ENCODE measurements at regions not wholly inside any gene's neighbourhood (a gene's known extent, or its start where the extent isn't known, plus 50 kb on each side); places are given as distances from the start of the nearest gene placed in this dataset.

GRCh38 chr13:34002924-34003323 is 185.0 kb downstream of the RFC3 start:
- Histone ChIP-seq H3K27ac (no peak overlapping the region), H3K27me3 (replicated peaks in 1 of 7) (no peaks in the 10 kb centered on the region), H3K36me3 (no peaks in the 10 kb centered on the region), H3K4me1 (no peaks in the 10 kb centered on the region), H3K9me3 (no peaks in the 10 kb centered on the region), H3K4me3 (no peak overlapping the region)
- WGBS, 5 donors, result 84 to 91% (median 88%) methylated on average over 3 to 4 of the region's 4 CpGs
- intact Hi-C loops (cut with DNase I; ENCODE audit: low total_unique reads), result no loop called here
- DNase-seq, result no peak
- TF ChIP-seq, protein P1, sequence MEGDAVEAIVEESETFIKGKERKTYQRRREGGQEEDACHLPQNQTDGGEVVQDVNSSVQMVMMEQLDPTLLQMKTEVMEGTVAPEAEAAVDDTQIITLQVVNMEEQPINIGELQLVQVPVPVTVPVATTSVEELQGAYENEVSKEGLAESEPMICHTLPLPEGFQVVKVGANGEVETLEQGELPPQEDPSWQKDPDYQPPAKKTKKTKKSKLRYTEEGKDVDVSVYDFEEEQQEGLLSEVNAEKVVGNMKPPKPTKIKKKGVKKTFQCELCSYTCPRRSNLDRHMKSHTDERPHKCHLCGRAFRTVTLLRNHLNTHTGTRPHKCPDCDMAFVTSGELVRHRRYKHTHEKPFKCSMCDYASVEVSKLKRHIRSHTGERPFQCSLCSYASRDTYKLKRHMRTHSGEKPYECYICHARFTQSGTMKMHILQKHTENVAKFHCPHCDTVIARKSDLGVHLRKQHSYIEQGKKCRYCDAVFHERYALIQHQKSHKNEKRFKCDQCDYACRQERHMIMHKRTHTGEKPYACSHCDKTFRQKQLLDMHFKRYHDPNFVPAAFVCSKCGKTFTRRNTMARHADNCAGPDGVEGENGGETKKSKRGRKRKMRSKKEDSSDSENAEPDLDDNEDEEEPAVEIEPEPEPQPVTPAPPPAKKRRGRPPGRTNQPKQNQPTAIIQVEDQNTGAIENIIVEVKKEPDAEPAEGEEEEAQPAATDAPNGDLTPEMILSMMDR (IDR thresholded peaks at IDR 0.05 in 8 of 11, conservative IDR thresholded peaks at IDR 0.05 in 3 of 11), result no peak
- TF ChIP-seq POLR2AphosphoS5 (IDR thresholded peaks at IDR 0.05), result no peak

DNA sequence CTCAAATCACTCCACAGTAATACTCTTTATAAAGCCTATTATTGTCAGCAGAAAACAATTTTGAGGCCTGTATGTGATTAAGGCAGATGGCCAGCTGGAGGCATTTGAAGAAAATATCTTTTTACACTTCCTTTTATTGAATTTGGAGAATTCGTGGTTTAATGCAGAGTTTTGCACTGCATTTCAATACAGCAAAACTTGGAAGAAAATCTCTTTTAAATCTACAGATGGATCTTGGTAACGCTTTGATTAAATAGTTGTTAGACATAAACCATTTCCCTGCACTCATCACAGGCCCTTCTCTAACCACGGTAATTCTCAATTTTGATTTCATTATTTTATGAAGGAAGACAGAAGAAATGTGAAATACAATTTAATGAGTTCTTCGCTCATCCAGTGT is 185.7 kb downstream of the RFC3 start:
- H3K4me3 ChIP-seq, result no peak overlapping the region
- intact Hi-C loops (cut with DNase I; ENCODE audit: low total_unique reads), result no loop called here
- WGBS, 5 donors, result 49 to 86% (median 69%) methylated on average over 4 of the region's 4 CpGs
- DNase-seq, result no peak
- no peaks in the 10 kb centered on the region for H3K9me3 ChIP-seq
- H3K27me3 ChIP-seq (replicated peaks in 1 of 7), result no peaks in the 10 kb centered on the region
- TF ChIP-seq POLR2AphosphoS5 (IDR thresholded peaks at IDR 0.05), result no peak
- TF ChIP-seq, protein P1 (IDR thresholded peaks at IDR 0.05 in 8 of 11, conservative IDR thresholded peaks at IDR 0.05 in 3 of 11), result no peak
- TF ChIP-seq POLR2A (IDR thresholded peaks at IDR 0.05), result no peak
- no peaks in the 10 kb centered on the region for H3K36me3 ChIP-seq
- H3K4me1 ChIP-seq, result no peaks in the 10 kb centered on the region
- no peak overlapping the region for H3K27ac ChIP-seq

GRCh38 chr13:34004676-34005075 is 186.7 kb downstream of the RFC3 start:
- Histone ChIP-seq H3K36me3 (no peaks in the 10 kb centered on the region), H3K9me3 (no peaks in the 10 kb centered on the region), H3K4me3 (no peak overlapping the region), H3K27me3 (replicated peaks in 1 of 7) (no peaks in the 10 kb centered on the region), H3K4me1 (no peaks in the 10 kb centered on the region), H3K27ac (no peak overlapping the region)
- intact Hi-C loops (cut with DNase I; ENCODE audit: low total_unique reads), result no loop called here
- no peak for DNase-seq
- WGBS, 5 donors, result 86 to 92% (median 91%) methylated on average over 14 of the region's 14 CpGs
- TF ChIP-seq, protein P1 (IDR thresholded peaks at IDR 0.05 in 8 of 11, conservative IDR thresholded peaks at IDR 0.05 in 3 of 11), result no peak
- TF ChIP-seq POLR2AphosphoS5 (IDR thresholded peaks at IDR 0.05) (no peak), POLR2A (IDR thresholded peaks at IDR 0.05) (no peak)

- no peaks in the 10 kb centered on the region for H3K27me3 ChIP-seq (replicated peaks in 1 of 7)
- no peaks in the 10 kb centered on the region for H3K4me1 ChIP-seq
- TF ChIP-seq, protein P1 (IDR thresholded peaks at IDR 0.05 in 8 of 11, conservative IDR thresholded peaks at IDR 0.05 in 3 of 11), result no peak
- TF ChIP-seq POLR2A (IDR thresholded peaks at IDR 0.05) (no peak), POLR2AphosphoS5 (IDR thresholded peaks at IDR 0.05) (no peak)
- no peaks in the 10 kb centered on the region for H3K9me3 ChIP-seq
- DNase-seq, result no peak
- WGBS, 5 donors, result 77 to 81% (median 80%) methylated on average over 2 of the region's 2 CpGs
- H3K4me3 ChIP-seq, result no peak overlapping the region
- intact Hi-C loops (cut with DNase I; ENCODE audit: low total_unique reads), result no loop called here
- no peaks in the 10 kb centered on the region for H3K36me3 ChIP-seq
- no peak overlapping the region for H3K27ac ChIP-seq
Measured at GRCh38 chr13:34006011-34006410, 188.1 kb downstream of the RFC3 start.

All from spleen (tissue), 11 donors.